Spleen (tissue), 7 donors: ENCODE measurements at regions not wholly inside any gene's neighbourhood (a gene's known extent, or its start where the extent isn't known, plus 50 kb on each side); places are given as distances from the start of the nearest gene placed in this dataset.

Experiments used
- POLR2A ChIP-seq, 3 donors: fragments of 450-650 bp; IDR thresholded peaks; one replicate each; pipeline ENCODE4 v1.5.1; 2017; ENCODE audit warnings: antibody characterized with exemption in 3 of 3, mild to moderate bottlenecking in 1 of 3
- POLR2AphosphoS5 ChIP-seq, 3 donors: sonication (generic); formaldehyde crosslinking; IDR thresholded peaks; one replicate each; pipeline ENCODE4 v1.5.1; 2017; ENCODE audit warnings: antibody characterized with exemption in 3 of 3
- TF ChIP-seq, protein P1 (sequence below), 11 experiments: fragments of 200-600 bp in 7 of 11; fragments of 450-650 bp in 4 of 11; sonication (generic) in 4 of 11; IDR thresholded peaks in 8 of 11; conservative IDR thresholded peaks in 3 of 11; 1 replicate in 7 of 11; 2 replicates in 4 of 11; pipeline versions ENCODE4 v1.4.0 to v1.8.0; 2016 to 2021; ENCODE audit warnings: antibody characterized with exemption in 11 of 11, inconsistent platforms in 4 of 11, mild to moderate bottlenecking in 1 of 11
- donor health status: DM: no; HTN: no; CAD: no; lungs with moderate emphysema.
- donor health status: DM: no; HTN: no; CAD: no.
- donor health status: DM: no; HTN: no; CAD: no.

- TF ChIP-seq POLR2A (IDR thresholded peaks at IDR 0.05) (no peak), POLR2AphosphoS5 (IDR thresholded peaks at IDR 0.05) (no peak)
- TF ChIP-seq, protein P1, sequence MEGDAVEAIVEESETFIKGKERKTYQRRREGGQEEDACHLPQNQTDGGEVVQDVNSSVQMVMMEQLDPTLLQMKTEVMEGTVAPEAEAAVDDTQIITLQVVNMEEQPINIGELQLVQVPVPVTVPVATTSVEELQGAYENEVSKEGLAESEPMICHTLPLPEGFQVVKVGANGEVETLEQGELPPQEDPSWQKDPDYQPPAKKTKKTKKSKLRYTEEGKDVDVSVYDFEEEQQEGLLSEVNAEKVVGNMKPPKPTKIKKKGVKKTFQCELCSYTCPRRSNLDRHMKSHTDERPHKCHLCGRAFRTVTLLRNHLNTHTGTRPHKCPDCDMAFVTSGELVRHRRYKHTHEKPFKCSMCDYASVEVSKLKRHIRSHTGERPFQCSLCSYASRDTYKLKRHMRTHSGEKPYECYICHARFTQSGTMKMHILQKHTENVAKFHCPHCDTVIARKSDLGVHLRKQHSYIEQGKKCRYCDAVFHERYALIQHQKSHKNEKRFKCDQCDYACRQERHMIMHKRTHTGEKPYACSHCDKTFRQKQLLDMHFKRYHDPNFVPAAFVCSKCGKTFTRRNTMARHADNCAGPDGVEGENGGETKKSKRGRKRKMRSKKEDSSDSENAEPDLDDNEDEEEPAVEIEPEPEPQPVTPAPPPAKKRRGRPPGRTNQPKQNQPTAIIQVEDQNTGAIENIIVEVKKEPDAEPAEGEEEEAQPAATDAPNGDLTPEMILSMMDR (IDR thresholded peaks at IDR 0.05 in 8 of 11, conservative IDR thresholded peaks at IDR 0.05 in 3 of 11) = no peak
Observed at GRCh38 chr12:61290473-61290872, 969.7 kb upstream of the USP15 start.
